H54 (cell line): ENCODE measurements at regions not wholly inside any gene's neighbourhood (a gene's known extent, or its start where the extent isn't known, plus 50 kb on each side); places are given as distances from the start of the nearest gene placed in this dataset.

Experiments
- DNase-seq: peaks from one replicate; pipeline ENCODE4 v3.0.0; 2011; ENCODE audit warnings: low spot score, mixed read lengths; ENCODE audit not compliant: insufficient read length
- FAIRE-seq: peaks from 3 replicates; lab custom pipeline; 2011; peaks lifted over from hg19 to GRCh38; lab: Jason Lieb, UNC
- POLR2A ChIP-seq: IDR thresholded peaks from 2 replicates; pipeline ENCODE4 v1.6.1; 2011; ENCODE audit warnings: low read depth, mild to moderate bottlenecking, low read length

GRCh38 chr22:48335442-48336139, 1492.1 kb downstream of the BRD1 start:
- no peak for TF ChIP-seq POLR2A
- DNase-seq = no peak
- no peak for FAIRE-seq

- TF ChIP-seq POLR2A = no peak
- DNase-seq = no peak
- FAIRE-seq = no peak
These were observed 1492.7 kb downstream of the BRD1 start for GRCh38 chr22:48334971-48335370.

- DNase-seq = no peak
- TF ChIP-seq POLR2A = no peak
- FAIRE-seq = no peak
These were observed 1493.6 kb downstream of the BRD1 start for GRCh38 chr22:48333816-48334735.

- no peak for TF ChIP-seq POLR2A
- DNase-seq (no peak), FAIRE-seq (no peak)
These were observed 1494.3 kb downstream of the BRD1 start for GRCh38 chr22:48333323-48333763.

- DNase-seq (no peak), FAIRE-seq (no peak)
- no peak for TF ChIP-seq POLR2A
These were observed 1495.0 kb downstream of the BRD1 start for GRCh38 chr22:48332438-48333322.

GRCh38 chr22:48331691-48332220, 1495.9 kb downstream of the BRD1 start:
- no peak for FAIRE-seq
- DNase-seq = no peak
- no peak for TF ChIP-seq POLR2A

- FAIRE-seq (no peak), DNase-seq (no peak)
- TF ChIP-seq POLR2A = no peak
These were observed 1496.4 kb downstream of the BRD1 start for GRCh38 chr22:48331266-48331665.

- FAIRE-seq = no peak
- DNase-seq = no peak
- TF ChIP-seq POLR2A = no peak
These were observed 1500.0 kb downstream of the BRD1 start for GRCh38 chr22:48327721-48328120.

GRCh38 chr22:48323746-48324145, 1503.9 kb downstream of the BRD1 start:
- no peak for TF ChIP-seq POLR2A
- DNase-seq = no peak
- FAIRE-seq = no peak

GRCh38 chr22:48322907-48323306, 1504.8 kb downstream of the BRD1 start:
- no peak for DNase-seq
- no peak for FAIRE-seq
- no peak for TF ChIP-seq POLR2A

- DNase-seq (no peak), FAIRE-seq (no peak)
- no peak for TF ChIP-seq POLR2A
These were observed 1505.6 kb downstream of the BRD1 start for GRCh38 chr22:48321986-48322545.

GRCh38 chr22:48320683-48321451, 1506.8 kb downstream of the BRD1 start:
- DNase-seq (no peak), FAIRE-seq (no peak)

More at GRCh38 chr22:48320683-48321451, 1506.8 kb downstream of the BRD1 start:
- TF ChIP-seq POLR2A = no peak
